SU-DHL-6 (cell line): ENCODE measurements at regions not wholly inside any gene's neighbourhood (a gene's known extent, or its start where the extent isn't known, plus 50 kb on each side); places are given as distances from the start of the nearest gene placed in this dataset.

Source experiments
- H2AFZ ChIP-seq: fragments of 200-600 bp; sonication (generic); 2 replicates; pipeline ENCODE4 v1.6.1; 2014; ENCODE audit warnings: low read depth, mild to moderate bottlenecking, moderate library complexity, mixed read lengths, antibody characterized with exemption, low read length; ENCODE audit not compliant: severe bottlenecking
- H3F3A ChIP-seq: fragments of 200-600 bp; shearing (Covaris generic); 2 replicates; pipeline ENCODE4 v1.6.0; 2016; ENCODE audit warnings: antibody characterized with exemption, mild to moderate bottlenecking; ENCODE audit not compliant: insufficient read depth
- H3K27ac ChIP-seq: fragments of 200-600 bp; sonication (generic); 2 replicates; pipeline ENCODE4 v1.5.1; 2016; ENCODE audit warnings: low read depth, mild to moderate bottlenecking, low read length, moderate library complexity, mixed read lengths
- H3K27me3 ChIP-seq: fragments of 200-600 bp; sonication (generic), shearing (Covaris generic); 2 replicates; pipeline ENCODE4 v1.6.0; 2014; ENCODE audit warnings: mild to moderate bottlenecking, low read length
- H3K36me3 ChIP-seq: fragments of 200-600 bp; sonication (generic); 2 replicates; pipeline ENCODE4 v1.6.1; 2014; ENCODE audit warnings: mild to moderate bottlenecking, low read length, mixed read lengths
- H3K4me2 ChIP-seq: fragments of 300-600, 200-600 bp; shearing (Covaris generic), sonication (generic); 2 replicates; pipeline ENCODE4 v1.6.0; 2014; ENCODE audit warnings: low read length, low read depth, mild to moderate bottlenecking; ENCODE audit not compliant: poor library complexity, severe bottlenecking
- H3K4me3 ChIP-seq: fragments of 200-600 bp; sonication (generic); 2 replicates; pipeline ENCODE4 v1.5.1; 2014; ENCODE audit warnings: antibody characterized with exemption, low read length, mild to moderate bottlenecking, mixed read lengths; ENCODE audit not compliant: insufficient read depth, poor library complexity, severe bottlenecking
- H3K79me2 ChIP-seq: fragments of 200-600 bp; sonication (generic); 2 replicates; pipeline ENCODE4 v1.6.1; 2014; ENCODE audit warnings: mild to moderate bottlenecking, low read length, moderate library complexity; ENCODE audit not compliant: insufficient read depth
- H3K9ac ChIP-seq: fragments of 200-600 bp; sonication (generic); 2 replicates; pipeline ENCODE4 v1.7.0; 2014; ENCODE audit warnings: mild to moderate bottlenecking, low read length
- H3K9me2 ChIP-seq: fragments of 200-600 bp; sonication (generic); replicated peaks from 2 replicates; pipeline ENCODE4 v1.6.1; 2014; ENCODE audit warnings: low read length; ENCODE audit not compliant: insufficient read depth
- H3K9me3 ChIP-seq: fragments of 200-600 bp; sonication (generic); 2 replicates; pipeline ENCODE4 v1.6.1; 2014; ENCODE audit warnings: low read length, mixed read lengths; ENCODE audit not compliant: insufficient read depth
- H4K20me1 ChIP-seq: fragments of 200-600 bp; sonication (generic); 2 replicates; pipeline ENCODE4 v1.6.1; 2014; ENCODE audit warnings: low read depth, mild to moderate bottlenecking, antibody characterized with exemption, low read length, moderate library complexity, mixed read lengths
- CTCF ChIP-seq: fragments of 200-600 bp; sonication (generic); IDR thresholded peaks from one replicate; pipeline ENCODE4 v1.5.1; 2017; ENCODE audit warnings: antibody characterized with exemption, mild to moderate bottlenecking, low read length, moderate library complexity; ENCODE audit not compliant: insufficient read depth, poor library complexity, severe bottlenecking
- EZH2phosphoT487 ChIP-seq: fragments of 200-600 bp; sonication (generic), shearing (Covaris generic); conservative IDR thresholded peaks from 2 replicates; pipeline ENCODE4 v1.6.1; 2018; ENCODE audit warnings: mild to moderate bottlenecking, antibody characterized with exemption, low read length, moderate library complexity, mixed read lengths

GRCh38 chr10:125343118-125343925, 183.0 kb upstream of the CTBP2 start:
- H3K9ac ChIP-seq: no peak overlapping the region
- no peaks in the 10 kb centered on the region for H3K9me3 ChIP-seq
- no peak overlapping the region for H3K4me3 ChIP-seq
- H4K20me1 ChIP-seq: no peaks in the 10 kb centered on the region
- no peaks in the 10 kb centered on the region for H3K36me3 ChIP-seq
- H3K4me2 ChIP-seq: no peak overlapping the region
- no peak overlapping the region for H3K27ac ChIP-seq
- H3K79me2 ChIP-seq: no peaks in the 10 kb centered on the region
- H3K9me2 ChIP-seq: no peaks in the 10 kb centered on the region
- H3F3A ChIP-seq: no peaks in the 10 kb centered on the region
- H2AFZ ChIP-seq: no peak overlapping the region
- no peaks in the 10 kb centered on the region for H3K27me3 ChIP-seq
- TF ChIP-seq EZH2phosphoT487 (no peak), CTCF (peak; percentile 44)

- Histone ChIP-seq H2AFZ (no peak overlapping the region), H3K9ac (no peak overlapping the region), H3K4me3 (no peak overlapping the region), H3K4me2 (no peak overlapping the region), H3K9me3 (no peaks in the 10 kb centered on the region), H3K27me3 (no peaks in the 10 kb centered on the region), H3K36me3 (no peaks in the 10 kb centered on the region), H3K79me2 (no peaks in the 10 kb centered on the region), H4K20me1 (no peaks in the 10 kb centered on the region), H3K9me2 (no peaks in the 10 kb centered on the region), H3F3A (no peaks in the 10 kb centered on the region), H3K27ac (no peak overlapping the region)
- no peak for TF ChIP-seq EZH2phosphoT487
- no peak for TF ChIP-seq CTCF
Measured at GRCh38 chr10:125341611-125342010, 181.2 kb upstream of the CTBP2 start.

- Histone ChIP-seq H3F3A (no peaks in the 10 kb centered on the region), H3K27me3 (no peaks in the 10 kb centered on the region), H3K9me2 (no peaks in the 10 kb centered on the region), H3K27ac (no peak overlapping the region), H3K4me3 (no peak overlapping the region), H3K79me2 (no peaks in the 10 kb centered on the region), H3K36me3 (no peaks in the 10 kb centered on the region), H2AFZ (no peak overlapping the region), H3K9ac (no peak overlapping the region), H3K4me2 (no peak overlapping the region), H3K9me3 (no peaks in the 10 kb centered on the region), H4K20me1 (no peaks in the 10 kb centered on the region)
- TF ChIP-seq CTCF: no peak
- TF ChIP-seq EZH2phosphoT487: no peak
Measured at GRCh38 chr10:125340903-125341302, 180.5 kb upstream of the CTBP2 start.
